Suprapubic skin (tissue), 4 donors: ENCODE measurements at regions not wholly inside any gene's neighbourhood (a gene's known extent, or its start where the extent isn't known, plus 50 kb on each side); places are given as distances from the start of the nearest gene placed in this dataset.

ENCODE experiments used
- POLR2A ChIP-seq, 2 donors: fragments of 450-650 bp; IDR thresholded peaks; one replicate each; pipeline ENCODE4 v1.6.1; 2017; ENCODE audit warnings: antibody characterized with exemption in 2 of 2, mild to moderate bottlenecking in 2 of 2, moderate library complexity in 2 of 2
- POLR2AphosphoS5 ChIP-seq, 3 donors: sonication (generic); formaldehyde crosslinking; IDR thresholded peaks; one replicate each; pipeline ENCODE4 v1.6.1; 2017; ENCODE audit warnings: antibody characterized with exemption in 3 of 3
- TF ChIP-seq, protein P1 (sequence below), 2 donors: fragments of 200-600 bp in 1 of 2; fragments of 450-650 bp in 1 of 2; sonication (generic) in 1 of 2; IDR thresholded peaks; one replicate each; pipeline ENCODE4 v1.5.1; 2016 to 2019; ENCODE audit warnings: antibody characterized with exemption in 2 of 2, mild to moderate bottlenecking in 1 of 2, moderate library complexity in 1 of 2

DNA sequence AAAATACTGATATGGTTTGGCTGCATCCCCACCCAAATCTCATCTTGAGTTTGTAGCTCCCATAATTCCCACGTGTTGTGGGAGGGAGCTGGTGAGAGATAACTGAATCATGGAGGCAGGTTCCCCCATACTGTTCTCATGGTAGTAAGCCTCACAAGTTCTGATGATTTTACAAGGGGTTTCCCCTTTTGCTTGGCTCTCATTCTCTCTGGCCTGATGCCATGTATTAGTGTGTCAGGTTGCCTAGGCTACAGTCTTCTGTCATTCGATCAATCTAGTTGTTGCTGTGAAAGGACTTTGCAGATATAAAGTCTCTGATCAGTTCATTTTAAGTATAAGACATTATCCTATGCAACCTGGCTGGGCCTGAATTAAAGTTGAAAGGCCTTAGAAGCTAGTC, 209.3 kb upstream of the MAOA start:
- TF ChIP-seq, protein P1, sequence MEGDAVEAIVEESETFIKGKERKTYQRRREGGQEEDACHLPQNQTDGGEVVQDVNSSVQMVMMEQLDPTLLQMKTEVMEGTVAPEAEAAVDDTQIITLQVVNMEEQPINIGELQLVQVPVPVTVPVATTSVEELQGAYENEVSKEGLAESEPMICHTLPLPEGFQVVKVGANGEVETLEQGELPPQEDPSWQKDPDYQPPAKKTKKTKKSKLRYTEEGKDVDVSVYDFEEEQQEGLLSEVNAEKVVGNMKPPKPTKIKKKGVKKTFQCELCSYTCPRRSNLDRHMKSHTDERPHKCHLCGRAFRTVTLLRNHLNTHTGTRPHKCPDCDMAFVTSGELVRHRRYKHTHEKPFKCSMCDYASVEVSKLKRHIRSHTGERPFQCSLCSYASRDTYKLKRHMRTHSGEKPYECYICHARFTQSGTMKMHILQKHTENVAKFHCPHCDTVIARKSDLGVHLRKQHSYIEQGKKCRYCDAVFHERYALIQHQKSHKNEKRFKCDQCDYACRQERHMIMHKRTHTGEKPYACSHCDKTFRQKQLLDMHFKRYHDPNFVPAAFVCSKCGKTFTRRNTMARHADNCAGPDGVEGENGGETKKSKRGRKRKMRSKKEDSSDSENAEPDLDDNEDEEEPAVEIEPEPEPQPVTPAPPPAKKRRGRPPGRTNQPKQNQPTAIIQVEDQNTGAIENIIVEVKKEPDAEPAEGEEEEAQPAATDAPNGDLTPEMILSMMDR (IDR thresholded peaks at IDR 0.05), result no peak
- TF ChIP-seq POLR2AphosphoS5 (IDR thresholded peaks at IDR 0.05) (no peak), POLR2A (IDR thresholded peaks at IDR 0.05) (no peak)
